ENCODE measurements at regions not wholly inside any gene's neighbourhood (a gene's known extent, or its start where the extent isn't known, plus 50 kb on each side); places are given as distances from the start of the nearest gene placed in this dataset.

GRCh38 chr12:90299666-90300065, 591.0 kb upstream of the ATP2B1 start:
- no peak for TF ChIP-seq CTCF (IDR thresholded peaks at IDR 0.05 in 2 of 3, conservative IDR thresholded peaks at IDR 0.05 in 1 of 3; ENCODE audit: control insufficient read depth in 2 of 3, extremely low read depth in 1 of 3, insufficient read depth in 1 of 3, low read depth in 3 of 3, low read length in 3 of 3)
- TF ChIP-seq TAF1 (IDR thresholded peaks at IDR 0.05; ENCODE audit: borderline replicate concordance, low read depth, low read length): no peak
- TF ChIP-seq EZH2 (IDR thresholded peaks at IDR 0.05; ENCODE audit: borderline replicate concordance, control insufficient read depth, low read depth, low read length): no peak
- TF ChIP-seq MEF2A (IDR thresholded peaks at IDR 0.05; ENCODE audit: insufficient read depth, low read depth, low read length): no peak
- no peak for TF ChIP-seq YY1 (IDR thresholded peaks at IDR 0.05; ENCODE audit: low read depth, low read length)
- TF ChIP-seq GATAD2B (conservative IDR thresholded peaks at IDR 0.05; ENCODE audit: low read depth): no peak
- no peak for TF ChIP-seq HCFC1 (IDR thresholded peaks at IDR 0.05; ENCODE audit: low read length)
- TF ChIP-seq RFX5 (IDR thresholded peaks at IDR 0.05; ENCODE audit: low read depth, low read length): no peak
- no peak for TF ChIP-seq MAX (IDR thresholded peaks at IDR 0.05; ENCODE audit: low read depth, low read length)
- no peak for TF ChIP-seq POLR2A (IDR thresholded peaks at IDR 0.05; ENCODE audit: low read depth, low read length)
- no peak for TF ChIP-seq PML (IDR thresholded peaks at IDR 0.05; ENCODE audit: low read length)
- TF ChIP-seq POLR2AphosphoS5 (IDR thresholded peaks at IDR 0.05; ENCODE audit: low read length): no peak

All from GM12878 (cell line).